H9 (cell line): ENCODE measurements at regions not wholly inside any gene's neighbourhood (a gene's known extent, or its start where the extent isn't known, plus 50 kb on each side); places are given as distances from the start of the nearest gene placed in this dataset.

ENCODE experiments used
- DNase-seq: peaks from one replicate; pipeline ENCODE4 v3.0.0-alpha.2; 2017
- H2AFZ ChIP-seq: one replicate; pipeline ENCODE4 v1.6.1; 2013; ENCODE audit warnings: mild to moderate bottlenecking, low read length, control low read depth, moderate library complexity
- H2AK5ac ChIP-seq: 2 replicates; pipeline ENCODE4 v1.6.1; 2013; ENCODE audit warnings: low read length, control low read depth, mixed read lengths; ENCODE audit not compliant: insufficient read length
- H2BK120ac ChIP-seq: one replicate; pipeline ENCODE4 v1.6.1; 2013; ENCODE audit warnings: low read depth, mild to moderate bottlenecking, low read length, control low read depth, inconsistent platforms; ENCODE audit not compliant: poor library complexity, severe bottlenecking
- H2BK12ac ChIP-seq: 2 replicates; pipeline ENCODE4 v1.6.1; 2013; ENCODE audit warnings: low read length, control low read depth, mixed read lengths, low read depth; ENCODE audit not compliant: insufficient read length
- H2BK15ac ChIP-seq: 2 replicates; pipeline ENCODE4 v1.6.1; 2013; ENCODE audit warnings: low read depth, low read length, control low read depth
- H2BK20ac ChIP-seq: one replicate; pipeline ENCODE4 v1.6.1; 2013; ENCODE audit warnings: low read depth, mild to moderate bottlenecking, low read length, control low read depth, inconsistent platforms; ENCODE audit not compliant: poor library complexity, severe bottlenecking
- H2BK5ac ChIP-seq: 2 replicates; pipeline ENCODE4 v1.6.1; 2013; ENCODE audit warnings: low read length, control low read depth, mixed read lengths; ENCODE audit not compliant: insufficient read length
- H3K14ac ChIP-seq: 2 replicates; pipeline ENCODE4 v1.6.1; 2013; ENCODE audit warnings: low read length, control low read depth; ENCODE audit not compliant: insufficient read depth
- H3K18ac ChIP-seq: 2 replicates; pipeline ENCODE4 v1.6.1; 2013; ENCODE audit warnings: low read depth, mild to moderate bottlenecking, mixed read lengths, low read length, control low read depth; ENCODE audit not compliant: insufficient read length
- H3K23ac ChIP-seq: 2 replicates; pipeline ENCODE4 v1.6.1; 2013; ENCODE audit warnings: low read length, control low read depth, mixed read lengths, low read depth; ENCODE audit not compliant: insufficient read length
- H3K23me2 ChIP-seq: 2 replicates; pipeline ENCODE4 v1.6.1; 2013; ENCODE audit warnings: low read depth, mild to moderate bottlenecking, mixed read lengths, low read length, control low read depth; ENCODE audit not compliant: insufficient read length, poor library complexity, severe bottlenecking
- H3K27ac ChIP-seq: 2 replicates; pipeline ENCODE4 v1.5.1; 2013; ENCODE audit warnings: low read length, control low read depth, mixed read lengths, low read depth; ENCODE audit not compliant: insufficient read length
- H3K27me3 ChIP-seq: 2 replicates; pipeline ENCODE4 v1.6.1; 2013; ENCODE audit warnings: low read length, control low read depth, inconsistent platforms; ENCODE audit not compliant: insufficient read depth
- H3K4ac ChIP-seq: 2 replicates; pipeline ENCODE4 v1.6.1; 2013; ENCODE audit warnings: low read depth, mild to moderate bottlenecking, control low read depth, inconsistent platforms, low read length, moderate library complexity
- H3K4me1 ChIP-seq: 2 replicates; pipeline ENCODE4 v1.6.1; 2013; ENCODE audit warnings: low read length, control low read depth, inconsistent platforms; ENCODE audit not compliant: insufficient read depth
- H3K4me2 ChIP-seq: 2 replicates; pipeline ENCODE4 v1.6.1; 2013; ENCODE audit warnings: low read length, control low read depth, mixed read lengths; ENCODE audit not compliant: insufficient read length, insufficient read depth
- H3K56ac ChIP-seq: 2 replicates; pipeline ENCODE4 v1.6.1; 2013; ENCODE audit warnings: low read depth, mild to moderate bottlenecking, mixed read lengths, low read length, control low read depth; ENCODE audit not compliant: insufficient read length
- H3K79me1 ChIP-seq: 2 replicates; pipeline ENCODE4 v1.6.1; 2013; ENCODE audit warnings: low read depth, mild to moderate bottlenecking, moderate library complexity, low read length, control low read depth, inconsistent platforms; ENCODE audit not compliant: insufficient read depth, poor library complexity, severe bottlenecking
- H3K79me2 ChIP-seq: 2 replicates; pipeline ENCODE4 v1.6.1; 2013; ENCODE audit warnings: low read length, control low read depth, inconsistent platforms; ENCODE audit not compliant: insufficient read depth
- H3K9ac ChIP-seq: 2 replicates; pipeline ENCODE4 v1.6.1; 2013; ENCODE audit warnings: low read length, control low read depth, mixed read lengths; ENCODE audit not compliant: insufficient read length; ENCODE audit errors: extremely low read depth
- H3K9me3 ChIP-seq: one replicate; pipeline ENCODE4 v1.6.1; 2013; ENCODE audit warnings: low read depth, low read length, inconsistent platforms; ENCODE audit not compliant: control insufficient read depth
- H3T11ph ChIP-seq: one replicate; pipeline ENCODE4 v1.6.1; 2013; ENCODE audit warnings: mild to moderate bottlenecking, low read length, control low read depth, inconsistent platforms
- H4K20me1 ChIP-seq: one replicate; pipeline ENCODE4 v1.6.1; 2013; ENCODE audit not compliant: control insufficient read depth, insufficient read length, insufficient read depth
- H4K5ac ChIP-seq: 2 replicates; pipeline ENCODE4 v1.6.1; 2013; ENCODE audit warnings: low read depth, mild to moderate bottlenecking, mixed read lengths, low read length, control low read depth; ENCODE audit not compliant: insufficient read length
- H4K8ac ChIP-seq: replicated peaks from 2 replicates; pipeline ENCODE4 v1.6.1; 2013; ENCODE audit warnings: low read length, control low read depth, mixed read lengths, low read depth; ENCODE audit not compliant: insufficient read length
- H4K91ac ChIP-seq: 2 replicates; pipeline ENCODE4 v1.6.1; 2013; ENCODE audit warnings: low read depth, mild to moderate bottlenecking, moderate library complexity, mixed read lengths, low read length, control low read depth; ENCODE audit not compliant: insufficient read length
- H3K27ac Mint-ChIP-seq, 3 experiments: 2 replicates in 2 of 3; 3 replicates in 1 of 3; pipeline ENCODE4 v1.8.0; 2020 to 2021; ENCODE audit warnings: mixed read lengths in 3 of 3, mild to moderate bottlenecking in 1 of 3, moderate library complexity in 1 of 3
- H3K27me3 Mint-ChIP-seq: 2 replicates; pipeline ENCODE4 v1.8.0; 2021; ENCODE audit warnings: low read depth, mild to moderate bottlenecking, moderate library complexity, mixed read lengths
- H3K36me3 Mint-ChIP-seq, 3 experiments: 2 replicates in 2 of 3; 3 replicates in 1 of 3; pipeline ENCODE4 v1.8.0; 2020 to 2021; ENCODE audit warnings: low read depth in 3 of 3, mixed read lengths in 3 of 3; ENCODE audit not compliant: insufficient read depth in 1 of 3
- H3K4me1 Mint-ChIP-seq, 2 experiments: 2 replicates each; pipeline ENCODE4 v1.8.0; 2020; ENCODE audit warnings: mixed read lengths in 2 of 2
- H3K4me3 Mint-ChIP-seq, 2 experiments: 2 replicates in 1 of 2; 3 replicates in 1 of 2; pipeline ENCODE4 v1.8.0; 2020 to 2021; ENCODE audit warnings: mild to moderate bottlenecking in 2 of 2, mixed read lengths in 2 of 2, moderate library complexity in 1 of 2
- H3K9me3 Mint-ChIP-seq, 2 experiments: 2 replicates in 1 of 2; 3 replicates in 1 of 2; pipeline ENCODE4 v1.8.0; 2020; ENCODE audit warnings: mild to moderate bottlenecking in 2 of 2, mixed read lengths in 2 of 2, moderate library complexity in 1 of 2
- CTCF ChIP-seq: fragments of 200-600 bp; sonication (generic); conservative IDR thresholded peaks from 3 replicates; pipeline ENCODE4 v1.8.0; 2021; ENCODE audit warnings: antibody characterized with exemption, mild to moderate bottlenecking
- WGBS: extraction: QIAGEN DNeasy Blood & Tissue Kit; methylation state at CpG from one replicate; pipeline ENCODE4 v1.1.7; 2013; ENCODE audit warnings: missing lambda C conversion rate, low lambda C conversion rate, mixed read lengths; ENCODE audit not compliant: insufficient read length; ENCODE audit errors: extremely low coverage; 5-methylcytosine and 5-hydroxymethylcytosine counted together

DNA sequence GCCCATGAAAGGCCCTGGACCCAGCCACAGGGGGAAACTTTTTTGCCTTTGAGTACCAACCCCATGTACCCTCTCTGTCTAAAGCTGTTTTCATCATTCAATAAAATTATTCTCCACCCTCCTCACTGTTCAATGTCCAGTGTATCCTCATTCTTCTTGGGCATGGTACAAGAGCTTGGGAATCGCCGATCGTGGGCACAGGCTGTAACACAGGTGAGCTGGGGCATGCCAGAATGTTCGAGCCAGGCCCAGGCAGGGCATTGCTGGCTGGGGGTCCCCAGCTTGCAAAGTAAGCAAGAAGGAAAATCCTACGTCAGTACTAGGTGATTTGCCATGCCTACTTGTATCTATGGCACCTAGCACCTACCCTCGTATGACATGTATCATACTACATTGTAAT lies 162.1 kb upstream of the NOL4 start:
- TF ChIP-seq CTCF: no peak
- no peak overlapping the region for H3K9ac ChIP-seq
- H3K4ac ChIP-seq: no peak overlapping the region
- no peak overlapping the region for H3T11ph ChIP-seq
- no peaks in the 10 kb centered on the region for H3K4me1 ChIP-seq
- no peaks in the 10 kb centered on the region for H3K4me1 Mint-ChIP-seq
- H2BK120ac ChIP-seq: no peak overlapping the region
- DNase-seq: no peak
- no peak overlapping the region for H4K5ac ChIP-seq
- H3K36me3 Mint-ChIP-seq: peaks cover 0 to 9% (median 4%) of the 10 kb centered on the region in 3 experiments; a peak in 4 of 7 replicates
- no CpG with 5 or more reads among the region's 6 CpGs for WGBS
- no peak overlapping the region for H3K4me3 Mint-ChIP-seq
- no peak overlapping the region for H4K91ac ChIP-seq
- H3K18ac ChIP-seq: no peak overlapping the region
- no peaks in the 10 kb centered on the region for H3K79me2 ChIP-seq
- H3K27me3 Mint-ChIP-seq: no peaks in the 10 kb centered on the region
- H2AFZ ChIP-seq: no peak overlapping the region
- no peak overlapping the region for H3K23ac ChIP-seq
- no peak overlapping the region for H2BK15ac ChIP-seq
- no peaks in the 10 kb centered on the region for H3K27me3 ChIP-seq
- H4K20me1 ChIP-seq: no peaks in the 10 kb centered on the region
- no peak overlapping the region for H4K8ac ChIP-seq
- no peak overlapping the region for H2BK12ac ChIP-seq
- H3K9me3 ChIP-seq: no peaks in the 10 kb centered on the region
- H2AK5ac ChIP-seq: no peak overlapping the region
- no peak overlapping the region for H3K56ac ChIP-seq
- H3K79me1 ChIP-seq: no peaks in the 10 kb centered on the region
- H3K23me2 ChIP-seq: no peaks in the 10 kb centered on the region
- no peak overlapping the region for H3K27ac ChIP-seq
- H2BK20ac ChIP-seq: no peak overlapping the region
- H3K14ac ChIP-seq: no peak overlapping the region
- no peak overlapping the region for H3K27ac Mint-ChIP-seq
- no peak overlapping the region for H2BK5ac ChIP-seq
- no peak overlapping the region for H3K4me2 ChIP-seq
- H3K9me3 Mint-ChIP-seq: peaks cover 4% of the 10 kb centered on the region in 2 experiments; a peak in 2 of 5 replicates
